SU-DHL-6 (cell line): ENCODE measurements at regions not wholly inside any gene's neighbourhood (a gene's known extent, or its start where the extent isn't known, plus 50 kb on each side); places are given as distances from the start of the nearest gene placed in this dataset.

Source experiments
- H2AFZ ChIP-seq: fragments of 200-600 bp; sonication (generic); 2 replicates; pipeline ENCODE4 v1.6.1; 2014; ENCODE audit warnings: low read depth, mild to moderate bottlenecking, moderate library complexity, mixed read lengths, antibody characterized with exemption, low read length; ENCODE audit not compliant: severe bottlenecking
- H3F3A ChIP-seq: fragments of 200-600 bp; shearing (Covaris generic); 2 replicates; pipeline ENCODE4 v1.6.0; 2016; ENCODE audit warnings: antibody characterized with exemption, mild to moderate bottlenecking; ENCODE audit not compliant: insufficient read depth
- H3K27ac ChIP-seq: fragments of 200-600 bp; sonication (generic); 2 replicates; pipeline ENCODE4 v1.5.1; 2016; ENCODE audit warnings: low read depth, mild to moderate bottlenecking, low read length, moderate library complexity, mixed read lengths
- H3K27me3 ChIP-seq: fragments of 200-600 bp; sonication (generic), shearing (Covaris generic); 2 replicates; pipeline ENCODE4 v1.6.0; 2014; ENCODE audit warnings: mild to moderate bottlenecking, low read length
- H3K36me3 ChIP-seq: fragments of 200-600 bp; sonication (generic); 2 replicates; pipeline ENCODE4 v1.6.1; 2014; ENCODE audit warnings: mild to moderate bottlenecking, low read length, mixed read lengths
- H3K4me2 ChIP-seq: fragments of 300-600, 200-600 bp; shearing (Covaris generic), sonication (generic); 2 replicates; pipeline ENCODE4 v1.6.0; 2014; ENCODE audit warnings: low read length, low read depth, mild to moderate bottlenecking; ENCODE audit not compliant: poor library complexity, severe bottlenecking
- H3K4me3 ChIP-seq: fragments of 200-600 bp; sonication (generic); 2 replicates; pipeline ENCODE4 v1.5.1; 2014; ENCODE audit warnings: antibody characterized with exemption, low read length, mild to moderate bottlenecking, mixed read lengths; ENCODE audit not compliant: insufficient read depth, poor library complexity, severe bottlenecking
- H3K79me2 ChIP-seq: fragments of 200-600 bp; sonication (generic); 2 replicates; pipeline ENCODE4 v1.6.1; 2014; ENCODE audit warnings: mild to moderate bottlenecking, low read length, moderate library complexity; ENCODE audit not compliant: insufficient read depth
- H3K9ac ChIP-seq: fragments of 200-600 bp; sonication (generic); 2 replicates; pipeline ENCODE4 v1.7.0; 2014; ENCODE audit warnings: mild to moderate bottlenecking, low read length
- H3K9me2 ChIP-seq: fragments of 200-600 bp; sonication (generic); replicated peaks from 2 replicates; pipeline ENCODE4 v1.6.1; 2014; ENCODE audit warnings: low read length; ENCODE audit not compliant: insufficient read depth
- H3K9me3 ChIP-seq: fragments of 200-600 bp; sonication (generic); 2 replicates; pipeline ENCODE4 v1.6.1; 2014; ENCODE audit warnings: low read length, mixed read lengths; ENCODE audit not compliant: insufficient read depth
- H4K20me1 ChIP-seq: fragments of 200-600 bp; sonication (generic); 2 replicates; pipeline ENCODE4 v1.6.1; 2014; ENCODE audit warnings: low read depth, mild to moderate bottlenecking, antibody characterized with exemption, low read length, moderate library complexity, mixed read lengths
- CTCF ChIP-seq: fragments of 200-600 bp; sonication (generic); IDR thresholded peaks from one replicate; pipeline ENCODE4 v1.5.1; 2017; ENCODE audit warnings: antibody characterized with exemption, mild to moderate bottlenecking, low read length, moderate library complexity; ENCODE audit not compliant: insufficient read depth, poor library complexity, severe bottlenecking
- EZH2phosphoT487 ChIP-seq: fragments of 200-600 bp; sonication (generic), shearing (Covaris generic); conservative IDR thresholded peaks from 2 replicates; pipeline ENCODE4 v1.6.1; 2018; ENCODE audit warnings: mild to moderate bottlenecking, antibody characterized with exemption, low read length, moderate library complexity, mixed read lengths

- Histone ChIP-seq H3K9ac (no peak overlapping the region), H2AFZ (no peak overlapping the region), H4K20me1 (no peaks in the 10 kb centered on the region), H3K4me3 (no peak overlapping the region), H3K27me3 (no peaks in the 10 kb centered on the region), H3K79me2 (no peaks in the 10 kb centered on the region), H3K27ac (no peak overlapping the region), H3K9me3 (no peaks in the 10 kb centered on the region), H3K36me3 (no peaks in the 10 kb centered on the region), H3K9me2 (no peaks in the 10 kb centered on the region), H3F3A (no peaks in the 10 kb centered on the region), H3K4me2 (no peak overlapping the region)
- TF ChIP-seq CTCF (no peak), EZH2phosphoT487 (no peak)
These were observed 172.8 kb downstream of the KATNAL1 start for GRCh38 chr13:30134578-30134977.

- Histone ChIP-seq H3K79me2 (no peaks in the 10 kb centered on the region), H4K20me1 (no peaks in the 10 kb centered on the region), H3F3A (no peaks in the 10 kb centered on the region), H3K4me3 (no peak overlapping the region), H2AFZ (no peak overlapping the region), H3K9me3 (no peaks in the 10 kb centered on the region), H3K9ac (no peak overlapping the region), H3K27me3 (no peaks in the 10 kb centered on the region), H3K27ac (no peak overlapping the region), H3K4me2 (no peak overlapping the region), H3K36me3 (no peaks in the 10 kb centered on the region), H3K9me2 (no peaks in the 10 kb centered on the region)
- TF ChIP-seq EZH2phosphoT487 (no peak), CTCF (no peak)
These were observed 173.4 kb downstream of the KATNAL1 start for GRCh38 chr13:30133996-30134395.

GRCh38 chr13:30133554-30133912, 173.8 kb downstream of the KATNAL1 start:
- Histone ChIP-seq H3K4me2 (no peak overlapping the region), H3K9me3 (no peaks in the 10 kb centered on the region), H3K27me3 (no peaks in the 10 kb centered on the region), H2AFZ (no peak overlapping the region), H3K36me3 (no peaks in the 10 kb centered on the region), H3K79me2 (no peaks in the 10 kb centered on the region), H3K9me2 (no peaks in the 10 kb centered on the region), H3F3A (no peaks in the 10 kb centered on the region), H4K20me1 (no peaks in the 10 kb centered on the region), H3K9ac (no peak overlapping the region), H3K27ac (no peak overlapping the region), H3K4me3 (no peak overlapping the region)
- TF ChIP-seq CTCF (no peak), EZH2phosphoT487 (no peak)
